RWPE1 (cell line): ENCODE measurements at regions not wholly inside any gene's neighbourhood (a gene's known extent, or its start where the extent isn't known, plus 50 kb on each side); places are given as distances from the start of the nearest gene placed in this dataset.

Experiments
- CTCF ChIA-PET: fragments of 350-600 bp; sonication (Branson Sonifier 250); formaldehyde crosslinking; extraction: SDS; loops from one replicate; lab custom pipeline; 2021; lab: Yijun Ruan, JAX
- POLR2A ChIA-PET: fragments of 400-600 bp; formaldehyde crosslinking; extraction: SDS; loops from one replicate; lab custom pipeline; 2020; ENCODE audit warnings: antibody characterized with exemption; ENCODE audit not compliant: low non-redundant PET; lab: Yijun Ruan, JAX
- DNase-seq: peaks from one replicate; pipeline ENCODE4 v3.0.0; 2012; ENCODE audit warnings: low spot score
- H3K27ac ChIP-seq: fragments of 450-650 bp; 2 replicates; pipeline ENCODE4 v1.5.1; 2017
- TF ChIP-seq, protein P1 (sequence below): fragments of 450-650 bp; conservative IDR thresholded peaks from 2 replicates; pipeline ENCODE4 v1.5.1; 2017; ENCODE audit warnings: low read depth, mild to moderate bottlenecking

DNA sequence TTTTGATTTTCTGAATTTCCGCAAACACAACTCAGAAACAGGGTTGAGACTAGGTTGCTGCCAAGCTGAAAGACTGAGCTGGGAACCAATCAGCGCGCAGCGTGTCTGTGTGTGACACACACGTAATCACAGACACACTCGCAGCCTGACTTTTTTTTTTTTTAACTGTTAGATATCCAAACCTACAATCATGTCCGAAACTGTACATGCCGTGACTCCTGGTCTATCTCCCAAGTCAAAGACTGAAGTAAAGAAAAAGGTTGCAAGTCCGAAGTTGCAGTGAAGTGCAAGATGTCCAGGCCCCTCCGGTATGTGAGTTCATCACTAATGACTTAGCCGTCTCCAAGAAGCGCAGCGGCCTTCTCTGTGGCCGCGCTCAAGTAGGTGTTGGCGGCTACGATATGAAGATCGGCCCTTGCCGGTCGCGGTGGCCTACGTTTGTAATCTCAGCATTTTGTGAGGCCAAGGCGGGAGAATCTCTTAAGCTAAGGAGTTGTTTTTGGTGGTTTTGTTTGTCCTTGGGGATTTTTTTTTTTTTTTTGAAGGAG lies 108.2 kb downstream of the HFE start:
- TF ChIP-seq, protein P1, sequence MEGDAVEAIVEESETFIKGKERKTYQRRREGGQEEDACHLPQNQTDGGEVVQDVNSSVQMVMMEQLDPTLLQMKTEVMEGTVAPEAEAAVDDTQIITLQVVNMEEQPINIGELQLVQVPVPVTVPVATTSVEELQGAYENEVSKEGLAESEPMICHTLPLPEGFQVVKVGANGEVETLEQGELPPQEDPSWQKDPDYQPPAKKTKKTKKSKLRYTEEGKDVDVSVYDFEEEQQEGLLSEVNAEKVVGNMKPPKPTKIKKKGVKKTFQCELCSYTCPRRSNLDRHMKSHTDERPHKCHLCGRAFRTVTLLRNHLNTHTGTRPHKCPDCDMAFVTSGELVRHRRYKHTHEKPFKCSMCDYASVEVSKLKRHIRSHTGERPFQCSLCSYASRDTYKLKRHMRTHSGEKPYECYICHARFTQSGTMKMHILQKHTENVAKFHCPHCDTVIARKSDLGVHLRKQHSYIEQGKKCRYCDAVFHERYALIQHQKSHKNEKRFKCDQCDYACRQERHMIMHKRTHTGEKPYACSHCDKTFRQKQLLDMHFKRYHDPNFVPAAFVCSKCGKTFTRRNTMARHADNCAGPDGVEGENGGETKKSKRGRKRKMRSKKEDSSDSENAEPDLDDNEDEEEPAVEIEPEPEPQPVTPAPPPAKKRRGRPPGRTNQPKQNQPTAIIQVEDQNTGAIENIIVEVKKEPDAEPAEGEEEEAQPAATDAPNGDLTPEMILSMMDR = no peak
- CTCF ChIA-PET = no interaction called here
- peak overlapping the region; percentile 95 for H3K27ac ChIP-seq
- DNase-seq = peak; percentile 85
- POLR2A ChIA-PET = interaction anchor here (0.6 to 0.8 kb wide), 3 partner anchors 9 to 52 kb away, joined by 3 to 4 read pairs (median 3); a partner anchor contains a TSS

DNA sequence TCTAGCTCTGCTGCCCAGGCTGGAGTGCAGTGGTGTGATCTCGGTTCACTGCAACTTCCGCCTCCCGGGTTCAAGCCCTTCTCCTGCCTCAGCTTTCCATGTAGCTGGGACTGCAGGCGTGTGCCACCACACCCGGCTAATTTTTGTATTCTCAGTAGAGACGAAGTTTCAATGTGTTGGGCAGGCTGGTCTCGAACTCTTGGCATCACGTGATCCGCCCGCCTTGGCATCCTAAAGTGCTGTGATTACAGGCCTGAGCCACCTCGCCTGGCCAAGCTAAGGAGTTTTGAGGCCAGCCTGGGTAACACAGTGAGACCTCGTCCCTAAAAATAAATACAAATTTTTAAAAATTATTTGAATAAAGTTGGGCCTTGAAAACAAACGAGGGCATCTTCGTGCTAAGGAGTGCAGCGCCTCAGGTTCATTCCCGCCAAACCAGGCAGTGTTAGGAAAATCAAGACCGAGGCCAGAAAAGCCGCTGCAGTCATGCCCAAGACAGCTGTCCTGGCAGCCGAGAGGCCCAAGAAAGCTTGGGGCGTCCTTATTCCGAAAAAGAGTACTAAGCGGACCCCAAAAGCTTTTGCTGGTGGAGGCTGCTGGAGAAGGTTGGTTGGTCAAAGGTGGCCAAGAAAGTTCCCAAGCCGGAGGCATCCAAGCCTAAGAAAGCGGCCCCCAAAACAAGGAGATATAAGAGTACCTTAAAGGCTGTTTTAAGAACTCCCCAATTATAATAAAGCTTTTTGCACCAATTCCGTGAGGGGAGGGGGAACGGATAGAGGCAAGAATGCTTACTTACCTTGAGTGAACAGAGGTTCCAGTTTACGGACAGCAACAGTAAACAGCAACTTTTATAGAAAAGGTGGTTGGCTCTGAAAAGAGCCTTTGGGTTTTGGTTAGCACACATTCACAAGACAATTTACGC lies 109.0 kb downstream of the HFE start:
- CTCF ChIA-PET = interaction anchor here (0.6 to 1.7 kb wide), 3 partner anchors 35 to 54 kb away, joined by 3 to 7 read pairs (median 4); a partner anchor contains a TSS
- TF ChIP-seq, protein P1 = no peak
- DNase-seq = no peak
- POLR2A ChIA-PET = interaction anchor here (0.5 to 1.9 kb wide), 6 partner anchors 36 to 951 kb away, joined by 3 to 11 read pairs (median 5); a partner anchor contains a TSS
- peak overlapping the region; percentile 95 for H3K27ac ChIP-seq

GRCh38 chr6:26196846-26197635 lies 109.8 kb downstream of the HFE start:
- TF ChIP-seq, protein P1 = no peak
- peak; percentile 92 for DNase-seq

GRCh38 chr6:26197636-26197932 lies 110.4 kb downstream of the HFE start:
- ChIA-PET CTCF (interaction anchor here (0.6 to 1.7 kb wide), 2 partner anchors 39 to 1670 kb away, joined by 3 to 7 read pairs; a partner anchor contains a TSS), POLR2A (interaction anchor here (0.7 to 3.3 kb wide), 6 partner anchors 10 to 949 kb away, joined by 3 to 23 read pairs (median 8); a partner anchor contains a TSS)
- H3K27ac ChIP-seq = no peak overlapping the region
- no peak for DNase-seq
- TF ChIP-seq, protein P1 = no peak

More at GRCh38 chr6:26196846-26197635, 109.8 kb downstream of the HFE start:
- CTCF ChIA-PET = interaction anchor here (0.6 to 1.7 kb wide), 3 partner anchors 36 to 1670 kb away, joined by 3 to 7 read pairs (median 3); a partner anchor contains a TSS
- POLR2A ChIA-PET = interaction anchor here (0.5 to 3.3 kb wide), 8 partner anchors 9 to 950 kb away, joined by 3 to 23 read pairs (median 6); a partner anchor contains a TSS
- H3K27ac ChIP-seq = peak overlapping the region; percentile 95

GRCh38 chr6:26197933-26198721 lies 110.9 kb downstream of the HFE start:
- ChIA-PET POLR2A (interaction anchor here (0.5 to 3.3 kb wide), 8 partner anchors 9 to 1616 kb away, joined by 5 to 23 read pairs (median 8); a partner anchor contains a TSS), CTCF (interaction anchor here (0.6 kb wide), 1 partner anchor 1669 kb away, joined by 3 read pairs; a partner anchor contains a TSS)
- H3K27ac ChIP-seq = peak overlapping the region; percentile 97
- TF ChIP-seq, protein P1 = no peak
- DNase-seq = no peak
